Stimulated activated CD4-positive, alpha-beta T cell treated with anti-CD3 and anti-CD28 coated beads, Interleukin-4, amount 100 ng/mL, for 4 hours (primary cell): ENCODE measurements at regions not wholly inside any gene's neighbourhood (a gene's known extent, or its start where the extent isn't known, plus 50 kb on each side); places are given as distances from the start of the nearest gene placed in this dataset.
"Not testable (repeated sequence)": the region's sequence is repeated elsewhere in the genome, so short reads cannot be mapped to it uniquely, and the experiment has no call there.

Experiments
- DNase-seq, 2 experiments: peaks; one replicate each; pipeline ENCODE4 v3.0.0-alpha.2; 2020

GRCh38 chr15:69602921-69603320, 150.3 kb downstream of the RPLP1 start:
- DNase-seq = no peak

GRCh38 chr15:69603369-69604071, 150.9 kb downstream of the RPLP1 start:
- no peak for DNase-seq

- no peak for DNase-seq
Observed at GRCh38 chr15:69604072-69604411, 151.4 kb downstream of the RPLP1 start.

- DNase-seq = no peak
Observed at GRCh38 chr15:69606144-69606543, 153.5 kb downstream of the RPLP1 start.

GRCh38 chr15:69606921-69607500, 154.4 kb downstream of the RPLP1 start:
- DNase-seq = no peak

GRCh38 chr15:69608661-69609060, 156.0 kb downstream of the RPLP1 start:
- no peak for DNase-seq

GRCh38 chr15:69609176-69609575, 156.6 kb downstream of the RPLP1 start:
- no peak for DNase-seq

GRCh38 chr15:69609776-69610175, 157.2 kb downstream of the RPLP1 start:
- DNase-seq = no peak

GRCh38 chr15:69610277-69610676, 157.7 kb downstream of the RPLP1 start:
- no peak for DNase-seq

GRCh38 chr15:69610858-69611257, 158.2 kb downstream of the RPLP1 start:
- no peak for DNase-seq

GRCh38 chr15:69612112-69612511, 159.5 kb downstream of the RPLP1 start:
- DNase-seq = no peak

GRCh38 chr15:69613182-69613581, 160.6 kb downstream of the RPLP1 start:
- DNase-seq = no peak

GRCh38 chr15:69613988-69614387, 161.4 kb downstream of the RPLP1 start:
- DNase-seq = no peak

GRCh38 chr15:69615736-69616135, 163.1 kb downstream of the RPLP1 start:
- DNase-seq = no peak

- no peak for DNase-seq
Observed at GRCh38 chr15:69616558-69616957, 163.9 kb downstream of the RPLP1 start.

- DNase-seq = not testable (repeated sequence)
Observed at GRCh38 chr15:69617144-69617543, 164.5 kb downstream of the RPLP1 start.

- DNase-seq = no peak
Observed at GRCh38 chr15:69623392-69624154, 171.0 kb downstream of the RPLP1 start.

- no peak for DNase-seq
Observed at GRCh38 chr15:69624155-69624520, 171.5 kb downstream of the RPLP1 start.

GRCh38 chr15:69624816-69625215, 172.2 kb downstream of the RPLP1 start:
- no peak for DNase-seq

- DNase-seq = no peak
Observed at GRCh38 chr15:69625328-69625727, 172.7 kb downstream of the RPLP1 start.

GRCh38 chr15:69626095-69627066, 173.8 kb downstream of the RPLP1 start:
- DNase-seq = no peak

- no peak for DNase-seq
Observed at GRCh38 chr15:69627548-69628158, 175.0 kb downstream of the RPLP1 start.
